ENCODE measurements at regions not wholly inside any gene's neighbourhood (a gene's known extent, or its start where the extent isn't known, plus 50 kb on each side); places are given as distances from the start of the nearest gene placed in this dataset.

GRCh38 chr10:53091574-53091973 is 319.0 kb upstream of the MBL2 start:
- intact Hi-C loops (cut with micrococcal nuclease) = no loop called here
- Histone ChIP-seq H3K9ac (ENCODE audit: low read length) (no peak overlapping the region), H3K36me3 (ENCODE audit: control insufficient read depth in 1 of 2, insufficient read depth in 2 of 2, low read length in 2 of 2) (no peaks in the 10 kb centered on the region), H3K4me1 (ENCODE audit: control insufficient read depth in 1 of 2, insufficient read depth in 2 of 2, low read length in 2 of 2) (no peaks in the 10 kb centered on the region), H3K9me3 (ENCODE audit: control insufficient read depth in 1 of 2, insufficient read depth in 1 of 2, low read depth in 1 of 2, low read length in 2 of 2) (peaks cover 6 to 13% of the 10 kb centered on the region in 2 experiments; a peak in 2 of 4 replicates), H3K27me3 (ENCODE audit: insufficient read depth, low read length) (no peaks in the 10 kb centered on the region), H2AFZ (ENCODE audit: low read depth, low read length, poor library complexity, severe bottlenecking) (no peak overlapping the region), H4K20me1 (ENCODE audit: insufficient read depth) (no peaks in the 10 kb centered on the region), H3K4me3 (replicated peaks in 1 of 2; ENCODE audit: low read depth in 1 of 2, low read length in 2 of 2) (no peak overlapping the region), H3K27ac (ENCODE audit: low read depth, low read length) (no peak overlapping the region), H3K79me2 (ENCODE audit: insufficient read depth, low read length) (no peaks in the 10 kb centered on the region), H3K9me2 (ENCODE audit: insufficient read depth) (no peaks in the 10 kb centered on the region), H3K4me2 (ENCODE audit: low read length) (no peak overlapping the region)
- ChIA-PET CTCF (no interaction called here), RAD21 (ENCODE audit: low non-redundant PET in 1 of 2, low total read pairs in 2 of 2, uncharacterized antibody in 2 of 2, unreplicated experiment in 2 of 2) (no interaction called here), POLR2A (no interaction called here)
- TF ChIP-seq SP1 (IDR thresholded peaks at IDR 0.05; ENCODE audit: low read depth) = no peak
- TF ChIP-seq RAD21 (IDR thresholded peaks at IDR 0.05; ENCODE audit: low read depth) = no peak
- TF ChIP-seq ZNF274 (IDR thresholded peaks at IDR 0.05; ENCODE audit: low read depth, low read length) = no peak
- DNase-seq (ENCODE audit: low read depth, low spot score) (no peak), ATAC-seq (no peak)
- no TSS peak for BruUV-seq (replicated peaks)

DNA sequence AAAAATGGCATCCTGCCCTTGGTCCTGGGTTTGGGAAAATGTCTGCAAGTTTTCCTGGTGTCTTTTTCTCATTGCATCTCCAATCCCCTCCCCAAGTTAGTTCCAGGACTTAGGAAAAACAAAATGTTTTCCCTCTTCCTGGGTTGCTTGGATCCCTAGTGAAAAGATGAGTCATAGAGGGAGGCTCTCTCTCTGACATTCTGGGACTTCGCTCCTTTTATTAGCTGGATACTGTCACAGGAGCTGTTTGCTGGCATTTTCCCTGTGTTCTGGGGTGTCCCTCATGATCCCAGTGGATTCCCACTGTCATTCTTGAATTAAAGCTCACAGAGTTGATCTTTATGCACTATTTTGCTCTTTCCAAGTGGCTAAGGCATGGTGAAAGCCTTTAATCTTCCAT is 316.4 kb upstream of the MBL2 start:
- H3K4me2 ChIP-seq (ENCODE audit: low read length) = no peak overlapping the region
- no peaks in the 10 kb centered on the region for H3K9me2 ChIP-seq (ENCODE audit: insufficient read depth)
- no peaks in the 10 kb centered on the region for H3K4me1 ChIP-seq (ENCODE audit: control insufficient read depth in 1 of 2, insufficient read depth in 2 of 2, low read length in 2 of 2)
- ATAC-seq = no peak
- RAD21 ChIA-PET (ENCODE audit: low non-redundant PET in 1 of 2, low total read pairs in 2 of 2, uncharacterized antibody in 2 of 2, unreplicated experiment in 2 of 2) = no interaction called here
- no TSS peak for BruUV-seq (replicated peaks)
- no peaks in the 10 kb centered on the region for H3K36me3 ChIP-seq (ENCODE audit: control insufficient read depth in 1 of 2, insufficient read depth in 2 of 2, low read length in 2 of 2)
- peaks cover 3 to 10% of the 10 kb centered on the region in 2 experiments; a peak in 2 of 4 replicates for H3K9me3 ChIP-seq (ENCODE audit: control insufficient read depth in 1 of 2, insufficient read depth in 1 of 2, low read depth in 1 of 2, low read length in 2 of 2)
- no peak for DNase-seq (ENCODE audit: low read depth, low spot score)
- intact Hi-C loops (cut with micrococcal nuclease) = no loop called here
- no peaks in the 10 kb centered on the region for H3K27me3 ChIP-seq (ENCODE audit: insufficient read depth, low read length)
- no peak overlapping the region for H3K9ac ChIP-seq (ENCODE audit: low read length)
- POLR2A ChIA-PET = no interaction called here
- no peak for TF ChIP-seq MAX (IDR thresholded peaks at IDR 0.05)
- H2AFZ ChIP-seq (ENCODE audit: low read depth, low read length, poor library complexity, severe bottlenecking) = no peak overlapping the region
- CTCF ChIA-PET = no interaction called here
- H3K79me2 ChIP-seq (ENCODE audit: insufficient read depth, low read length) = no peaks in the 10 kb centered on the region
- H3K4me3 ChIP-seq (replicated peaks in 1 of 2; ENCODE audit: low read depth in 1 of 2, low read length in 2 of 2) = no peak overlapping the region
- H4K20me1 ChIP-seq (ENCODE audit: insufficient read depth) = no peaks in the 10 kb centered on the region
- H3K27ac ChIP-seq (ENCODE audit: low read depth, low read length) = no peak overlapping the region
